ENCODE measurements at regions not wholly inside any gene's neighbourhood (a gene's known extent, or its start where the extent isn't known, plus 50 kb on each side); places are given as distances from the start of the nearest gene placed in this dataset.

- no peak for DNase-seq
Measured at GRCh38 chr5:125106271-125106670, 359.8 kb upstream of the ZNF608 start.

- DNase-seq: no peak
Measured at GRCh38 chr5:125106881-125107280, 360.4 kb upstream of the ZNF608 start.

GRCh38 chr5:125109293-125109692 lies 362.9 kb upstream of the ZNF608 start:
- no peak for DNase-seq

GRCh38 chr5:125109816-125110215 lies 363.4 kb upstream of the ZNF608 start:
- no peak for DNase-seq

- DNase-seq: no peak
Measured at GRCh38 chr5:125112196-125112595, 365.8 kb upstream of the ZNF608 start.

- DNase-seq: no peak
Measured at GRCh38 chr5:125113328-125113727, 366.9 kb upstream of the ZNF608 start.

- no peak for DNase-seq
Measured at GRCh38 chr5:125115195-125115525, 368.7 kb upstream of the ZNF608 start.

- DNase-seq: no peak
Measured at GRCh38 chr5:125117566-125117965, 371.1 kb upstream of the ZNF608 start.

GRCh38 chr5:125120012-125120411 lies 373.6 kb upstream of the ZNF608 start:
- no peak for DNase-seq

- DNase-seq: no peak
Measured at GRCh38 chr5:125125031-125125823, 378.8 kb upstream of the ZNF608 start.

- no peak for DNase-seq
Measured at GRCh38 chr5:125126050-125126449, 379.6 kb upstream of the ZNF608 start.

- DNase-seq: no peak
Measured at GRCh38 chr5:125129151-125129806, 382.8 kb upstream of the ZNF608 start.

- no peak for DNase-seq
Measured at GRCh38 chr5:125130591-125130990, 384.2 kb upstream of the ZNF608 start.

GRCh38 chr5:125134216-125135081 lies 388.0 kb upstream of the ZNF608 start:
- DNase-seq: no peak

GRCh38 chr5:125137535-125137934 lies 391.1 kb upstream of the ZNF608 start:
- no peak for DNase-seq

GRCh38 chr5:125138266-125138665 lies 391.8 kb upstream of the ZNF608 start:
- DNase-seq: no peak

GRCh38 chr5:125139590-125139989 lies 393.2 kb upstream of the ZNF608 start:
- DNase-seq: no peak

GRCh38 chr5:125140220-125140619 lies 393.8 kb upstream of the ZNF608 start:
- no peak for DNase-seq

- no peak for DNase-seq
Measured at GRCh38 chr5:125140855-125141254, 394.4 kb upstream of the ZNF608 start.

GRCh38 chr5:125142458-125142857 lies 396.0 kb upstream of the ZNF608 start:
- DNase-seq: no peak

GRCh38 chr5:125143011-125143410 lies 396.6 kb upstream of the ZNF608 start:
- DNase-seq: no peak

GRCh38 chr5:125148076-125148475 lies 401.6 kb upstream of the ZNF608 start:
- no peak for DNase-seq

GRCh38 chr5:125148706-125149105 lies 402.3 kb upstream of the ZNF608 start:
- no peak for DNase-seq

GRCh38 chr5:125149110-125149509 lies 402.7 kb upstream of the ZNF608 start:
- DNase-seq: no peak
